GM23338 (cell line): ENCODE measurements at regions not wholly inside any gene's neighbourhood (a gene's known extent, or its start where the extent isn't known, plus 50 kb on each side); places are given as distances from the start of the nearest gene placed in this dataset.

Experiments
- CREB1 ChIP-seq: fragments of 250-450 bp; sonication (Bioruptor Pico); IDR thresholded peaks from 2 replicates; pipeline ENCODE4 v1.5.0; 2020; ENCODE audit warnings: low read depth, mild to moderate bottlenecking, moderate library complexity
- CTCF ChIP-seq, 2 experiments: fragments of 200-600 bp in 1 of 2; sonication (generic) in 1 of 2; conservative IDR thresholded peaks; 2 replicates each; pipeline versions ENCODE4 v1.5.1 to v1.6.1; 2016 to 2017; ENCODE audit warnings: antibody characterized with exemption in 2 of 2, low read depth in 2 of 2, mild to moderate bottlenecking in 2 of 2, moderate library complexity in 1 of 2
- ETS1 ChIP-seq: IDR thresholded peaks from 2 replicates; pipeline ENCODE4 v1.6.1; 2016; ENCODE audit warnings: antibody characterized with exemption
- EZH2 ChIP-seq: fragments of 200-600 bp; sonication (generic); IDR thresholded peaks from one replicate; pipeline ENCODE4 v1.8.0; 2017; ENCODE audit warnings: antibody characterized with exemption, mild to moderate bottlenecking, low read depth; ENCODE audit not compliant: unreplicated experiment
- EZH2phosphoT487 ChIP-seq: fragments of 200-600 bp; sonication (generic); IDR thresholded peaks from one replicate; pipeline ENCODE4 v1.8.1; 2018; ENCODE audit warnings: antibody characterized with exemption; ENCODE audit not compliant: unreplicated experiment
- JUNB ChIP-seq: IDR thresholded peaks from one replicate; pipeline ENCODE4 v1.6.1; 2016; ENCODE audit warnings: antibody characterized with exemption; ENCODE audit not compliant: unreplicated experiment
- NANOG ChIP-seq: IDR thresholded peaks from 2 replicates; pipeline ENCODE4 v1.6.1; 2016; ENCODE audit warnings: antibody characterized with exemption, borderline replicate concordance
- POLR2AphosphoS5 ChIP-seq: IDR thresholded peaks from 2 replicates; pipeline ENCODE4 v1.6.1; 2016; ENCODE audit warnings: antibody characterized with exemption, low read depth
- REST ChIP-seq: IDR thresholded peaks from one replicate; pipeline ENCODE4 v1.6.1; 2018; ENCODE audit warnings: antibody characterized with exemption; ENCODE audit not compliant: unreplicated experiment
- STAT1 ChIP-seq: IDR thresholded peaks from one replicate; pipeline ENCODE4 v1.6.1; 2016; ENCODE audit warnings: antibody characterized with exemption; ENCODE audit not compliant: unreplicated experiment
- ZNF114 ChIP-seq: fragments of 250-450 bp; sonication (Bioruptor Pico); IDR thresholded peaks from 2 replicates; pipeline ENCODE4 v1.5.0; 2020; ENCODE audit warnings: mild to moderate bottlenecking, moderate library complexity
- ZNF331 ChIP-seq: fragments of 250-450 bp; sonication (Bioruptor Pico); IDR thresholded peaks from 2 replicates; pipeline ENCODE4 v1.5.0; 2020; ENCODE audit warnings: low read depth, mild to moderate bottlenecking, moderate library complexity
- ZNF462 ChIP-seq: fragments of 250-450 bp; sonication (Bioruptor Pico); IDR thresholded peaks from 2 replicates; pipeline ENCODE4 v1.5.0; 2020; ENCODE audit warnings: mild to moderate bottlenecking, moderate library complexity

GRCh38 chr3:152011812-152012735 is 138.6 kb downstream of the SUCNR1 start:
- TF ChIP-seq EZH2 (no peak), CTCF (conservative IDR thresholded peaks at IDR 0.05; ENCODE audit: low read depth in 2 of 2) (no peak), REST (no peak), ETS1 (no peak), POLR2AphosphoS5 (no peak), CREB1 (CRISPR knock-in tag) (no peak), JUNB (no peak), EZH2phosphoT487 (no peak), ZNF462 (CRISPR knock-in tag) (no peak), STAT1 (no peak), ZNF114 (CRISPR knock-in tag) (no peak), NANOG (no peak), ZNF331 (CRISPR knock-in tag) (no peak)
